ENCODE measurements at regions not wholly inside any gene's neighbourhood (a gene's known extent, or its start where the extent isn't known, plus 50 kb on each side); places are given as distances from the start of the nearest gene placed in this dataset.

DNA sequence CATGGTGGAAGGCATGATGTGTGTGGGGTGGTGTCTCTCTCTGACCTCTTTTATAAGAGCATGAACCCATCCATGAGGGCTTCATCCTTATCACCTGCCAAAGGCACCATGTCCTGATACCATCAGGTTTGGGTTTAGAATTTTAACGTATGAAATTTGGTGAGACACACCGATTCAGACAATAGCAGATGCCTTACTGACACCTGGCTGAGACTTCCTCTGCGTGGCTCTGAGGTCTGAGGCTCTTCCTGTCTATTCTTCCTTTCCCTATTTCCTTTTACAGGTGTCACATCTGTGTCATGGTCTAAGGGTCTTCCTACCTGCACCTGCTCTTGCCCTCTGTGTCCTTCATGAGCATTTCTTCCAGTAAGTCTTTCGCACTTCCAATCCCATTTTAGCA lies 320.7 kb upstream of the CLNK start:
- TF ChIP-seq, protein P1, sequence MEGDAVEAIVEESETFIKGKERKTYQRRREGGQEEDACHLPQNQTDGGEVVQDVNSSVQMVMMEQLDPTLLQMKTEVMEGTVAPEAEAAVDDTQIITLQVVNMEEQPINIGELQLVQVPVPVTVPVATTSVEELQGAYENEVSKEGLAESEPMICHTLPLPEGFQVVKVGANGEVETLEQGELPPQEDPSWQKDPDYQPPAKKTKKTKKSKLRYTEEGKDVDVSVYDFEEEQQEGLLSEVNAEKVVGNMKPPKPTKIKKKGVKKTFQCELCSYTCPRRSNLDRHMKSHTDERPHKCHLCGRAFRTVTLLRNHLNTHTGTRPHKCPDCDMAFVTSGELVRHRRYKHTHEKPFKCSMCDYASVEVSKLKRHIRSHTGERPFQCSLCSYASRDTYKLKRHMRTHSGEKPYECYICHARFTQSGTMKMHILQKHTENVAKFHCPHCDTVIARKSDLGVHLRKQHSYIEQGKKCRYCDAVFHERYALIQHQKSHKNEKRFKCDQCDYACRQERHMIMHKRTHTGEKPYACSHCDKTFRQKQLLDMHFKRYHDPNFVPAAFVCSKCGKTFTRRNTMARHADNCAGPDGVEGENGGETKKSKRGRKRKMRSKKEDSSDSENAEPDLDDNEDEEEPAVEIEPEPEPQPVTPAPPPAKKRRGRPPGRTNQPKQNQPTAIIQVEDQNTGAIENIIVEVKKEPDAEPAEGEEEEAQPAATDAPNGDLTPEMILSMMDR (IDR thresholded peaks at IDR 0.05; ENCODE audit: control extremely low read depth in 1 of 3, insufficient read depth in 1 of 3, low read depth in 1 of 3, low read length in 3 of 3): no peak
- no peak for TF ChIP-seq ZNF274 (IDR thresholded peaks at IDR 0.05; ENCODE audit: borderline replicate concordance, extremely low read depth, low read length)
- TF ChIP-seq SAP30 (IDR thresholded peaks at IDR 0.05; ENCODE audit: insufficient read depth, insufficient replicate concordance, low read length): no peak
- TF ChIP-seq BACH1 (IDR thresholded peaks at IDR 0.05; ENCODE audit: low read length): no peak
- no peak for TF ChIP-seq POLR2AphosphoS5 (IDR thresholded peaks at IDR 0.05; ENCODE audit: low read depth, low read length)
- no peak for TF ChIP-seq JUN (IDR thresholded peaks at IDR 0.05; ENCODE audit: low read depth, low read length)

Measured in H1 (cell line).